NCI-H748 treated with DMSO at 0.1 percent for 48 hours (cell line): ENCODE measurements at regions not wholly inside any gene's neighbourhood (a gene's known extent, or its start where the extent isn't known, plus 50 kb on each side); places are given as distances from the start of the nearest gene placed in this dataset.

ENCODE experiments used
- DNase-seq: peaks from one replicate; lab custom pipeline; 2025; lab: John Stamatoyannopoulos, UW

DNA sequence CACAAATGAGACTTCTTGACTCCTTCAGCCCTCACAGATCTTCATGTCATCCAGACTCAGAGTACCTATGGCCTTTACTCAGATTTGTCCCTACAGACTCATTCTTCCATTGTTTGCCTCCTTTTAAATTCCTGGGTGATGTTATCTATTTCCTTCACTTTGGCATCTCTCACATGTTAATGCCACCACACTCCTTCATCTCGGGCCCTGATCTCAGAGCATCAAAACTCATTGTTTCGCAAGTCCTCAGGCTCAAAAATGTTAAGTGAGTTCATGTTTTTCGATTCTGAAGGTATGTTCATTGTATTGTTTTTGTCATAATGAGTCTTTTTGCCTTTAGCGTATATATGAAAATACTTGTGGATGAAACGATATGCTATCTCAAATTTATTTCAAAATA, 62.3 kb upstream of the AHR start:
- DNase-seq = no peak

DNA sequence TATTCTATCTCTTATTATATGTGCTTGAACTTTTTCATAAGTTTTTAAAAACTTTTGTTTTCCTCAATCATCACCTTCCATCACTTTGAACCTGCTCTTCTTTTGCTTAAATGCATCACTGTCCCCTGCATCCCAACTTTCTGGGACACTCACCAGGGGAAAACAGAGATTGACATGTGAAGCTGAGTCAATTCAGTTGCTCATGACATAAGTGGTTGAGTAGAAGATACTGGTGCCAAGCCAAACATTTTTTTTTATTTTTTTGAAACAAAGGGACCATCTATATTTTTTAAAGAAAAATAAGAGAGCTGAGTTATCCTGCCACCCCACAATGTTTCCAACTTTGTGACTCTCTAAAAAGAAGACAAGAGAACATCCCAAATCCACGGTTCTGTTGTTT, 61.8 kb upstream of the AHR start:
- DNase-seq = no peak

DNA sequence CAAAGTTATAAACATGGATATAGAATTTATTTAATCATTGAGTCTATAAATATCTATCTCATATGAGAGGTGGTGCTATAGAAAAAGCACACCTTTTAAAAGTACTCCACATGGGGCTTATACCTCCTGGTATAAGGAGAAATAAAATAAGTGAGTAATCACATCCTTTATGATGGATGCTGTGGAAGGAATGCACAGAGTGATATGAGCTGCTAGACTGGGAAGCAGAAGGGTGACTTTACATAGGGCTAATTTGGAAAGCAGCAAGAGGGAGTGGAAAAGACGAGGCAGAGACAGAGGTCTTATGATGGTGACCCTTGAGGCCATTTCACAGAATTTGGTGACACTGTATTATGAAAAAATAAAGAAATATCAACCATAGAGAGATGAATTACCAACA, 59.4 kb upstream of the AHR start:
- DNase-seq = no peak

DNA sequence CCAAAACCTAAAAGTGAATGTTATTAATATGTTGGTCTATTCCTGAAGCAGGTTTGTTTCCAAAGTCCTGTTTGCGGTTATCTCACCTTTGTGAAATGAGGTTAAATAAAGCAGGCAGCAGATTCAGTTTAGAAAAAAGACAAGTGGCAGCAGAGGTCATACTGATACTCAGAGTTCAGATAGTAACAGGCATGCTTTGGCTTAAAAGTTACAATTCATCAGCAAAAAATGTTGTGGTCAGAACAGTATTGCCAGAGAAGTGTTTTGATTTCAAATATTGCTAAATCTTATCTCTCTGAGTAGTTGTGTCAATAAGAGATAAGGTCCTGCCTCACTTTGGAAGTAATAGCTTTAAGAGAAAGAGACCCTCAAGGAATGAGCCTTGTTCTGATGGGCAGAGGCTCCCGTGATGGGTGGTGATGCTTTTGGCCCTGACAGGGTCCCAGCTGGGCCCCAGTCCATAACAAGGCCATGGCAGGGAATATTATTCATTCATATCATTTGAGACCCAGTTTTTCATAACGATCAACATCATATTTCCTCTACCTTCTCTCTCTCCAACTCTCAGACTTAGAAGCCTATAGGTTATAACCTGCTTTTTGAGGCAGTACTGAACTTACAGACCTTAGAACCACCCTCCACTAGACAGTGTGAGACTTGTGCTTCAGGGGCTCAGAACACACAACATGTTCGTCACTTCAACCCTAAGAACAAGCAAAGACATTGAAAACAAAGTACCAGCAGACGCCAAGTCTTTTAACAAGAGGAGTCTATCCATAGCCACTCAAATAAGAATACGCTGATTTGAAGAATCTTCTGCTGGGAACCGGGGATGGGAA, 58.5 kb upstream of the AHR start:
- no peak for DNase-seq

DNA sequence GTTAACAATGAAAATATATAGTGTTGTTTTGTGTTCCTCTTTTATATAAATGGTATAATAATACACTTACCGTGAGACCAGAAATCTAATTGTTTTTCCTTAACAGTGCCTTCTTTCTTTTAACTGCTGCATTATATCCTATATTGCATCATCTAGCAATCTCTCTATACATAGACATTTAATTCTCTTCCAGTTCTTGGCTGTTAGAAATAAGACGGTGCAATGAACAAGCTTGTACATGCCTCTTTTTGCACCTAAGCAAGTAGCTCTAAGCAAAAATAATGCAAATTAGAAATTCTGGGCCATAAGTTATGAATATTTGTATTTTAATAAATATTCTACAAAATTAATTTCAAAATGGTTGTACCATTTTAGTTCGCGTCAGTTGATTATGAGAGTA, 55.9 kb upstream of the AHR start:
- no peak for DNase-seq

DNA sequence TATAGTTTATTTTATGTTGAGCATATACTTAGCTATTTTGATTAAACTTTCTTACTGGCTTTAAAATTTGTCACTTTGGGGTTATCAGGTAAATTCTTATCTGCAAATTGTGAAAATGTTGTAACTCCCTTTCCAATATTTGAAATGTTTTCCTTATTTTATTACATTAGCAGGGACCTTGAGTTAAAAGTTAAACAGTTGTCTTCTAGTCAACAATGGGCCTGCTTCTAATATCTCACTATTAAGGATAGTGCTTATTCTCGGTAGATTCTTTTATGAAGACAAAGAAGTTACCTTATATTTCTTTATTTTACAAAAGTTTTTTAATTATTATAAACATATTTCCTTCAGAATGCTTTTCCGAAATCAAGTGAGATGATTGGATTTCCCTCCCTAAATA, 53.7 kb upstream of the AHR start:
- DNase-seq = no peak

DNA sequence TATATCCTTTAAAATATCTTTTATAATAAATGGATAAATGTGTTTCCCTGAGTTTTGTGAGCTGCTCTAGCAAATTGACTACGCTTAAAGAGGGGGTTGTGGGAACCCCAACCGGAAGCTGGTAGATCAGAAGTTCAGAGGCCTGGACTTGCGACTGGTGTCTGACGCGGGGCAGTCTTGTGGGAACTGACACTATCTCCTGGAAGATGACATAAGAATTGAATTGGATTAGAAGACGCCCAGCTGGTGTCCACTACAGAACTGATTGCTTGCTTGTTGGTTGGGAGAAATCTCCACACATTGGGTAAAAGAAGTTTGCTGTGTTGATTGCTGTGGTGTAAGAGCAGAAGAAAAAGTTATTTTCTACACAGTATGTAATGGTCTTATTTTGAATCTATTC, 51.1 kb upstream of the AHR start:
- DNase-seq = no peak

DNA sequence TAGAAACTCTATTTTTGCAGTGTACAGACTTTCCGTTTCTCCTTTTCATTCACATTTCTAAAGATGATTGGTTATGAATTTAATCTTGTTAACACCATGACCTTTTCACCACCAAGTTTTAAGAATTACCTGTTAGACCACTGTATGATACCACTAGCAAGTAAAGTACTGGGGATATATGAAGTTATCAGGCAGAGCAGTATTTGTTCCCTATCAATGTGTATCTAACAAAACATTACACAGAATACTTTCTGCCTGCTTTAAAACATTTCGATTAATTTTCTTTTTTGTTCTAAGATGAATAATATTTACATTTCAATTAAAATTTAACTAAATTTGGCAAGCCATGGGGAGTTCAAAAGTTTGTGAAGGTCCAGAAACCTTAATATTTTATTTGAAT, 49.9 kb upstream of the AHR start:
- no peak for DNase-seq
